ENCODE measurements at regions not wholly inside any gene's neighbourhood (a gene's known extent, or its start where the extent isn't known, plus 50 kb on each side); places are given as distances from the start of the nearest gene placed in this dataset.
A peak's percentile ranks its signal among the peaks of the same experiment; 100 is the strongest.
"Not testable (repeated sequence)": the region's sequence is repeated elsewhere in the genome, so short reads cannot be mapped to it uniquely, and the experiment has no call there.

DNA sequence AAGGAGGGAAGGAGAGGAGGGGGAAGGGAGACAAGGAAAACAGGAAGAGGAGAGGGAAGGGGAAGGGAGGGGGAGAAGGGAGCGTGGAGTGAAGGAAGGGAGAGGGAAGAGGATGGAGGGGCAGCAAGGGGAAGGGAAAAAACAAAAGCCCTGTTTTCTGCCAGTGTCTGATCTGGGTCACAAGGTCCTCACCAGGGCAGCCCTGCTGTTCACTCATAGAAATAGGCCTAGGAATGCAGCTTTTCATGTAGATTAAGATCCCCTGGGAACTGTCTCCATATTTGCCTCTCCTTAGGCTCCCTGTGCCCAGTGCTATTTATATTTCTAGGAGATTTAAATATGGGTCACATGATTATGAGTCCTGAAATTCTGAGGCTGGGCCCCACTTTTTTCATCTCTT is 790.7 kb downstream of the TNS3 start:
- DNase-seq = no peak

DNA sequence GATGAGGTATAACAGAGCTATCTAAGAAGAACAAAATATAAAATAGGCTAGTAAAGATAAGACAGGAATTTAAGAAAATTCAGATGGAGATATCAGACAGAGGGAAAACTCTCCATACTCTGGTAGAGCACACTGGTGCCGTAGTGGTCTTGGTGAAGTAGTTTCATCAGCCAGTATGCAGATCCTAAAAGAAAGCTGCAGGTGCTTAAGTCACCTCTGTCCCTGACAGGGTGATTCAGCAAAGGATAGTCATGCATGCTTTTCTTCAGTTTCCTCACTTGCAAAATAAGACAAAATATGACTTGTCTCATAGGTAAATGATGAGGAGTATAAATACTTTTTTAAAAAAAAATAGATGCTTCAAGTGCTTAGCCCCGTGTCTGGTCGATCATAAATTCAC is 794.9 kb downstream of the TNS3 start:
- no peak for DNase-seq

DNA sequence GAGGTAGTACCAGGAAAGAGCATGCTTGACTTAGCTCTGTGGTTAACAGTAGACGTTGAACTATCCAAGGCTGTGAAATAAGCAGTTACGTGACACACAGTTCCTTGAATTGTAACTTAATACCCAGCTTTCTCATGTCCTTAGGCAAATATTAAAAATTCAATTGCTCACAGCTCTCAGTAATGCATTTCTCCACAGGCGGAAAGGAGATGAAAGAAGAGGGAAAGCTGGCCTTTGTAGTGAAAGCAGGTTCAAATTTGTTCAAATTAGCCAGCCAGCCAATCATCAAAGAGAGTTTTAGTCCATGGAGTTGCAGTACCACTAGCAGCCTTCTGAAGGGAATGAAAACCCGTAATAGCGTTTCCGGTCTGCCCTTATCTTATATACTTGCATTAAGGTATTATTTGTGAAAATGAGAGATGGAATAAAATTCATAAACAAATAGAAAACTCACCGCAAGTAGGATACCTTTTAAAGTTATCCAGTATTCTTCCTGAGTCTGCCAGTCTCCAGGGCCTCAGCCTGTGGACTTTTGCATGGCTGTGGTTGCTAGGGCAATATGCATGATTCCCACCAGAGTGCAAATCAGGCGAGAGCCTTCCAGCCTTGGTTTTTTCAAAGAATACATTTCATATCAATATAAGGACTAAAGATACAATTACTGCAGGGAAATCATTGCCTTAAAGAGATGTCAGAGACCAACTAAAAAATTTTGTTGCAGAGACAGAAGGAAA is 795.5 kb downstream of the TNS3 start:
- DNase-seq = no peak

DNA sequence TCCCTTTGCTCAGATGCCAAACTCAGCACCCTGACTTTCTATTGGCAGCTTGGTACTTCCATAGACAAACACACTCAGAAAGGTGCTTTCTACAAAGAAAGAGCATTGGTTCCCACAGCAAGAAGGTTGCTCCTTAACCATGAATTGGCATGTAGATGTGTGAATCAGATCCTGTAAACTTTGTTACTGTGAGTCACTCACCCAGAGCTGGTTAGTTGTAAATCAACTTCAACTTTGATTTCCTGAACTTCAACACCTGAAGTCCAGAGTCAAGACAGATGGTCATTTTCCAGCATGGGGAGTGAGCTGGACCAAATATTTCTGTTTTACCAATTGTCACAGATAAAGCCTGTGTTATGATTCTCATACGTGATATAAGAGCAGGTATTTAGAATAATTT is 797.2 kb downstream of the TNS3 start:
- DNase-seq = no peak

DNA sequence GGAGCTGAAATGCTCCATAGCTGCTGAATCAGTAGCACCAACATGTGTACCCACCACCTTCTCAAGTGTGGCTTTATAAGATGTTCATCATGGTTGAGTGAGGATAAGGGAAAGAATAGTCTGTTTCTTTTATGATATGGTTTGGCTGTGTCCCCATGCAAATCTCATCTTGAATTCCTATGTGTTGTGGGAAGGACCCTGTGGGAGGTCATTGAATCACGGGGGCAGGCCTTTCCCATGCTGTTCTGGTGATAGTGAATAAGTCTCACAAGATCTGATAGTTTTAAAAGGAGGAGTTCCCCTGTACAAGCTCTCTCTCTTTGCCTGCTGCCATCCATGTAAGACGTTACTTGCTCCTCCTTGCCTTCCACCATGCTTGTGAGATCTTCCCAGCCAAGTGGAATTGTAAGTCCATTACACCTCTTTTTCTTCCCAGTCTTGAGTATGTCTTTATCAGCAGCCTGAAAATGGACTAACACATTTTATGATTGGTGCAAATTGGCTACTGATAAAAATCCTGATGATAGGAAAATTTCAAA is 799.9 kb downstream of the TNS3 start:
- DNase-seq = no peak

DNA sequence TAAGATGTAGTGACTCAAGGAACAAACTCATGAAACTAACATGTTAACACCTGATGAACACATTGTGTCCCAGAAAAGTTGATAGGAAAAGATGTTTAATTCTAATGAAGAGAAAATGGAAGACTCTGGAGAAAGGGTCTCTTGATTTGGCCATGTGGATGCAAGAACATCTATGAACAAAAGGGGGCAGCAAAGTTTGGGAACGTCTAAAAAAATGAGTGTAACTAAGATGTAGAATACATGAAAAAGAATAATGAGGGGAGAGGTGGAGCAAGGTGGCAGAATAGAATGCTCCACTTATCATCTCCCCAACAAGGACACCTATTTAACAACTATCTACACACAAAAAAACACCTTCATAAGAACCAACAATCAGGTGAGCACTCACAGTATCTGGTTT is 805.1 kb downstream of the TNS3 start:
- DNase-seq = peak; percentile 13

DNA sequence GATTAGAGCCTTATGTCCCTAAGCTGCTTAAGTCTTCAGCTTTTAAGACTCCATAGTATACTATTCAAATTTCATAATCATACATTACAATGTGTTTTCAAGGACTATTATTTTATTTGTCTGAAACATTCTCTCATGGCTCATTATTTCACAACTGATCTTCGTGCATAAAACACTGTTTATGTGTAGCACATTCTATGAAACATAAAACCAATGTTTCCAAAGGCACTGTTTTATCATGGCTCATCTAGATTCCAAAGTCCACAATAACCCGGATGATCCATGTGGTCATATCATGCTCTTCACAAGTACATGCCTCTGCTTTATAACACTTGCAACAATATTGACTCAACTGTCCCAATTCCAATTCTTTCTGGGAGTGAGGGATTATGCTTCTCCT is 806.1 kb downstream of the TNS3 start:
- DNase-seq = no peak

DNA sequence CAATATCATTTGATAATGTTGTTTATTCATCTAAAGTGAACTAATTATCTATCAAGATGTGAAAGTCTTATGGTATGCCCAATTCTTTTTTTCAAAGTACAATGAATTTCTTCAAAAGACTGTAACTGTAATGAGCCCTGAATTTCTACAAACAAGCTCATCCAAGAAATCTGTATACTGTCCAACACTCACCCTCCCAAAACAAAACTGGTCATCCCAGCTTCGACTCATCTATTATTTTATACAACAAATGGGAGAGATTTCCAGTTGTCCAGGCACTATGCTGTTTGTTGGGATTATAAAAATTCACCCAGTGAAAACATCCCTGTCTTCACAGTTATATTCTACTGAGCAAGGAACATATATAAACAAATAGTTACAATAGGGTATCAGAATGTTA is 806.9 kb downstream of the TNS3 start:
- DNase-seq = no peak

DNA sequence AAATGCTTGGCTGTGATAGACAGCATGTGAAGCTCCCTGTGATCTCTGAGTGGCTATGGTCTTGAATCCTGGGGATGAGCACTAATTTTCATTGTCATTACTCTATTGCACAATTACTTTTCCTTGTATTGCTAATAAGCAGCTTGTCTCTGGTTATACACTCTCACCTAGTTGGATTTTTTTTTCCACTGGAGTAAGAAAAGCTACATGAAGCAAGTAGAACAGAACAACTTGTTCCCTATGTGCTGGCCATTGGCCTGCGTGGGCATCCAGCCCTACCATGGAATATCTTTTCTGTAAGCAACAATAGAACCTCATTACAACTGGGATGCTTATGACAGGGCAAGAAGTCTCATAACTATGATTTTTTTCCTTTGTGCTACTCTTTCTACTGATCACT is 807.4 kb downstream of the TNS3 start:
- DNase-seq = no peak

DNA sequence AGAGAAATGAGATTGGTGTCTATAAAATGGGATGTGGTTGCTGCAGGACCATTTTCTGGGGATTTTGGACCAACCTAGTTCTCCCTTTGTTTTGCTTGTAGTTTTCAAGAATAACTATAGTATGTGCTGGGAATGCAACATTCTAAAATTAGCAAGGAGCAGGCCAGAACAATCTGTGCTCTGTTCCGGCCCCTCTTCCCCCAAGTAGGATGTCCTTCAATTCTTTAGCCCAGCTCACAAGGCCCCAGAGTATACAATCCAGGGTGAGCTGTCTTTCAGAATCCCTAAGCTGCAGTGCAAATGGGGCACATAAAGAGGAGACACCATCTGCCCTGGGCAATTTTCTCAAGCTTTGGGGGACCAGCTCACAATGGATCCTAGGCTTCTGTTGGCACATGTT is 809.1 kb downstream of the TNS3 start:
- DNase-seq = no peak

DNA sequence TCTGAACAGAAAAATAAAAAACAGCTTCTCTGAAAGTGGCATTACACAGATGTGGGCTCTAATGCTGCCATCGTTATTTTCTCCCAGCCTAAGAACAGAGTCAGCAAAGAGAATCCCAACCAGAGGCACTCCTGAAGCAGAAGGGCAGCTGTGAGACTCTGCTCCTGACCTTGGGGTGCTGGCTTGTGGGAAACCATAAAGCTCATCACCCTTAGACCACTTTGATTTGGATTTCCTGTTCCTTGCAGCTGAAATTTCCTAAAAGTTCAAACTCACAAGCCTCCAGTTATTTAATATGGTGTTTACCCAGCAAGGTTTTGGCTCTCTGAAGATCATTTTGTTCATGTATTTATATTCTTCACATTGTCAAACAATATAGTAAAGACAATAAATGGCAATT is 814.8 kb downstream of the TNS3 start:
- DNase-seq = no peak

DNA sequence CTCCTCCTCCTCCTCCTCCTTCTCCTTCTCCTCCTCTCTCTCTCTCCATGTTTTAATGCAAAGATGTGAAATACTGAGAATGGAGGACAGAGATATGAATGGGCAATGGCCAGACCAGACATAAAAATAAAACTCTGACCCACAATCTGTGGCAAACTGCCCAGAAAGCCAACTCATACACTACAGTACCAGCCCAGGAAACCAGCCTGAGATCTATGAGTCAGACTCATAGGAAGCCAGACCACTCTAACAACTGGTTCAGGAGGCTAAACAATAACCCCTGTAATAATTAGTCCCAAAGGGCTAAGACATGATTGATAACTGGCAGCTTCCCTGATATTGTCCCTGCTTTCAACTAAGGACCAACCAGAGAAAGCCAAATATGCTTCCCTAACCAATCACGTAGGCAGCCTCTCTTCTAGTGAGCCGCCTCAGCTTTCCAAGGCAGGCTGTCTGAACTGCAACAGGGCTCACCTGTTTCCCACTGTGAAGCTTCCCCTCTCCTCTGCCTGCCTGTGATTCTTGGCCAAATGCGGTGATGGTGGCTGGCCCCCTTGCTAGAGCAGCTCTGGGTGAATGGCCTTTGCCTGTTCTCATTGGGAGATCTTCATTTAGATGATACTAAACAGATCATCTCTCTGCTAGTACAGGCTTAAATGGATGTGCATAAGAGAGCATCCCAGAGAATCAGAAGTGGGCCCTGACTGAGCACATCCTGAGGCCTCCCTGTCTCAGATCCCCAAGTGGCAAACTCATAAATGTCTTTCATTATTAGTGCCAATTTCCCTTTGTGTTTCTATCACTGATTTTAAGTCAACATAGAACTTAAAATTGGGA is 817.6 kb downstream of the TNS3 start:
- DNase-seq = no peak

DNA sequence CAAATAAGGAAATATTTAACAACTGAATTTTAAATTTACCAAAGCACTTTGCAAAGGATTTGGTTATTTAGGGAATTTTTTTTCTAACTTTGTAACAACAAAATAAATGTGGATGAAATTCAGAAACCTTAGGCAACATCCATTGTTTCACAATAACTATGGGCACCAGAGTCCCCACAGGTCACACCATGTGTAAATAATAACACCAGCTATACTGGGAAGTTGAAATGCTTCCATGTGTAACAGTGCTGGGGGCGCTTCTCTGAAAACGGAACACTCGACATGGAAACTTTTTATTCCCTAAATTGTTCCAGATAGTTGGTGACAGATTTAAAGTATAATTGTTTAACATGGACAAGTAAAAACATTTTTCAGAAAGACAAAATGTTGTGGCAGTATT is 818.6 kb downstream of the TNS3 start:
- DNase-seq = no peak

DNA sequence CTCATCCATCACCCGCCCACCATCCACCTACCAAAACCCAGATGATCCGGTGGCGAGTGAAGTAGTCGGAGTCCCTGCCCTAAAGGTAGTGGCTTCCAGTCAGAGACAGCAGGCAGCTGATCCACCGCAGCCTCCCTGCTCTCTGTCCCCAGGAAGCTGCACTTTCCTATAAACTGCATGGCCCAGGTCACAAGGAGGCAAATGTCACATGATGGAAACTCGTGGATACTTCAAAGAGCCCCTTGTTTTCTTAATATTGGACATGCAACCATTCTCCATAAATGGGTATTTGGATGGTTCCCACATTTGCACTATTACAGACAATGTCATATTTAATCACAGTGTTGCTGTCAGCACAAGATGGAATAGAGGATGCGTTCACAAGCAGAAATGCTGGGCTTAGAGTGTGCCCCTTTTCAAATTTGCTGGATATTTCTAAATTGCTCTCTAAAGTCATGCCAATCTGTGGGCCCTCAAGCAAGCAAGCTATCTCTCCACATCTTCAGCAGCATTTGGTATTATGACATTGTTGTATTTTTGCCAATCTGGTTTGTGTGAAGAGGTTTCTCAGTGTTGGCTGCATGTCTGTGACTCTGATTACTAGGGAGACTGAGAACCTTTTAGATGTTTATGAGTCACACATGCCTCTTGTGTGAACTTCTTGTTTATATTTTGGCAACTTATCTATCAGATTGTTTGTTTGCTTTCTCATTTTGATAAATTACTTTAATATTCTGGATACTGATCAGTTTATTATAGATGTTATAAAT is 822.0 kb downstream of the TNS3 start:
- no peak for DNase-seq

DNA sequence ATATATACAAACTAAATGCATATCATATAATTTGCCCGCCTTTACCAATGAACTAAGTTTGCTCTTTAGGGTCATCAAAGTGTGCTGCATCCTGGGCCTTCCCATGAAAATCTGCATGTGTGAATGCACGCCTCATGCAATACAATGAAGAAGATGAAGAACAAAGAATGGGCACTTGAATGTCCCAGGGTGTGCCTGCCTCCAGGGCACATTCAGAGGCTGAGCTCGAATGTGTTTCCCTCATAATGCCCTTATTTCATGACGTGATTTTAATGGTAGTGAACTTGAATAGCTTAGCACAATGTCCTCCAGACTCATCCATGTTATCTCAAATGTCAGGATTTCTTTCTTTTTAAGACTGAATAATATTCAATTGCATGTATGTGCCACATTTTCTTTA is 824.9 kb downstream of the TNS3 start:
- DNase-seq = no peak

DNA sequence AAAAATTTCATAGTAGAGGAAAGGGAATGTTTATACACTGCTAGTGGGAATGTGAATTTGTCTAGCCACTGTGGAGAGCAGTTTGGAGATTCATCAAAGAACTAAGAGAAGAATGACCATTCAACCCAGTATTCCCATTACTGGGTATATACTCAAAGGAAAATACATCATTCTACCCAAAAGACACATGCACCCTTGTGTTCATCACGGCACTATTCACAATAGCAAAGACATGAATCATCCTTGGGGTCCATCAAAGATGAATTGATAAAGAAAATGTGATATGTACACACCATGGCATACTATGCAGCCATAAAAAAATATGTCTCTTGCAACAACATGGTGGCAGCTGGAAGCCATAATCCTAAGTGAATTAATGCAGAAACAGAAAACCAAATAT is 825.7 kb downstream of the TNS3 start:
- DNase-seq = no peak

DNA sequence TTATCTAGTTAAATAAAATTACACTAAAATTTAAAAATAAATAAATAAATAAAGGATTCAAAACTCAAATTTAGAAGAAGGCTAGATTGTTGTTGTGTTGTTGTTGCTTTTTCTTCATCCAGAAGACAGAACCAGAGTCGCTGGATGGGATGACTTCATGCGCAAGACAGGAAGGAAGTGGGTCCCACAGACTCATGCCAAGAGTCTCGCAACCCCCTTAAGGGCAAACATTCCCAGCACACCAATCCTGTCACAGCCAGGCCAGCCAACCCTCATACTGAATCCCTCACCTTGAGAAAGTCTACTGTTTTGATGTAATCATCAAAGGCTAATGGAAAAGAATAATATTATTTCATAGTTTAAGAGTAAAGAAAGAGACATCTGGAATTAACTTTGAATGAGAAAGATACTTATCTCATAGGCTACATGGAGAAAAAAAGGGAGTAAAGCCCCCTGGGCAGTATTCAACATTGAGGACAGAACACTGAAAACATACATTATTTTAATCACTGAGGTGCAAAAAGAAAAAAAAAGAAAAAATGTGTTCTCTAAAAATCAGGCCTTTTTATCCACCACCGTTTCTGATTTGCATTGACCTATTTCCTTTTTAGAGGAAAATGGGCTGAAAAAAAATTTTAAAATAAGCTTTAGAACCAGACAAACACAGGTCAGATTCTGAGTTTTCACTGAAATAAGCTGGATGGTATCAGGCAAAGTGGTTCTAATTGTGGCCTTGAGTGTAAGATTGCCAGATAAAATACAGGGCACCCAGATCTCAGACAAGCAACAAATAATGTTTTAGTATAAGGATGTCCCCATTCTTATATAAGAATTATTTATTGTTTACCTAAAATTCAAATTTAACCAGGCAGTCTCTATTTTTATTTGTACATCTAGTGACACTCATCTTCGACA is 826.5 kb downstream of the TNS3 start:
- DNase-seq = no peak

DNA sequence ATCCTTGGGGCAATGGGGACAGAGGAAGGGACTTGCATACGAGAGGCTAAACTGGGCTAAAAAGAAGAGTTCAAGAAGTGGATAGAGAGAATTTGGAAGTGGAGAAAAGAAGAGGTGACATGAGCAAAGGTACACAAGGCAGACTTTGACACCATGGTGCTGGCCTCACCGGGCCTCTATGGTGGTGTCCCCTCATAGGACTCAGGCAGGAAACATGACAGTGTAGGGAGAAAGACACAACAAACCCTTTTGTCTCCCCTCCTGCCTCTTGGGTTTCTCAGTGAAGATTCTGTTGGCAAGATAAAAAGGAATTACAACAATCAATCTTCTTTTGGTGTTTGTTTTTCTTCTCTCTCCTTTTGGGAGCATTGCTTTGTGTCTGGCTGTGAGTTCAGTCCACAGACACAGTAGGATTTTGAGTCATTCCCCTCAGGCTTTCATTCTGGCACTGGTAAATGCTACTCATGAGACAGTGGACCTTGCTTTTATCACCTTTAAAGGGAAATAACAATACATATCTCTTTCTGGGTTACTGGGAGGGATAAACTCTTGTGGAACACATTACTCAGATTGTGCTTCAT is 827.7 kb downstream of the TNS3 start:
- no peak for DNase-seq

DNA sequence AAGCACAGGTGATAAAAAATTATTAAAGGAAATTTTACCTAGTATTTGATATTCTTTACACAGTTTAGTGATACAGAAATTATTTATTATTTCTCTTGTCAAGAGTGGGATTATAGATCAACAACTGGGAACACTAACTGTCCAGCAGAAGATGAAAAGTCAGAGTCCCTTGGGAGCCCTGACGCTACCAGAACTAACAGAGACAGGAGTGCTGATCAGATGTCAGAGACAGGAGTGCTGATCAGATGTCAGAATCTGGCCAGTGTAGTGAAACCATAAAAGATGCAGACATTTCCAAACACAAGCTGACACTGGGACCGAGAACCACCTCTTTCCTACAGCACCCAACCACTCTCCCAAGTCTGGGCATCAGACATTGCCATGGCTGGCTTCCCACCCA is 828.2 kb downstream of the TNS3 start:
- no peak for DNase-seq

DNA sequence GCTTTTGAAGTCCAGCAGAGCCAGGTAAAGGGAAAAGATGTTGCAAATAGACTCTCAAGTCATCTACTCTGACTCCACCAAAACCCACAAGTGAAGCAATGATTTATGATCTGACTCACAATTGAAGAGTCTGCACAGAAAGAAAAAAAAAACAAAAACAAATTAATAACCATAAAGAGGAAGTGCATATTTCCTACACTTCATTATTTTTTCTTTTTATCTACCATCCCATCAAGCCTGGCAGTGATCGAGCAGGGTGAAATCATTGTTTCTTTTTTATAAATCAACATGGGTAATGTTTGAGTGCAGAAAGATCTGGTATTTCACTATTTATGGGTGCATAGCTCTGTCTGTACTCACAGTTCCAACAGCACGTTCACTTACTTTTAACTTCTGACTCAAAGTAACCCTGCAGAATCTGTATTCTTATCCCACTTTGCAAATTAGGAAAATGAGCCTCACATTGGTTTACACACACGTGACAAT is 829.0 kb downstream of the TNS3 start:
- no peak for DNase-seq

DNA sequence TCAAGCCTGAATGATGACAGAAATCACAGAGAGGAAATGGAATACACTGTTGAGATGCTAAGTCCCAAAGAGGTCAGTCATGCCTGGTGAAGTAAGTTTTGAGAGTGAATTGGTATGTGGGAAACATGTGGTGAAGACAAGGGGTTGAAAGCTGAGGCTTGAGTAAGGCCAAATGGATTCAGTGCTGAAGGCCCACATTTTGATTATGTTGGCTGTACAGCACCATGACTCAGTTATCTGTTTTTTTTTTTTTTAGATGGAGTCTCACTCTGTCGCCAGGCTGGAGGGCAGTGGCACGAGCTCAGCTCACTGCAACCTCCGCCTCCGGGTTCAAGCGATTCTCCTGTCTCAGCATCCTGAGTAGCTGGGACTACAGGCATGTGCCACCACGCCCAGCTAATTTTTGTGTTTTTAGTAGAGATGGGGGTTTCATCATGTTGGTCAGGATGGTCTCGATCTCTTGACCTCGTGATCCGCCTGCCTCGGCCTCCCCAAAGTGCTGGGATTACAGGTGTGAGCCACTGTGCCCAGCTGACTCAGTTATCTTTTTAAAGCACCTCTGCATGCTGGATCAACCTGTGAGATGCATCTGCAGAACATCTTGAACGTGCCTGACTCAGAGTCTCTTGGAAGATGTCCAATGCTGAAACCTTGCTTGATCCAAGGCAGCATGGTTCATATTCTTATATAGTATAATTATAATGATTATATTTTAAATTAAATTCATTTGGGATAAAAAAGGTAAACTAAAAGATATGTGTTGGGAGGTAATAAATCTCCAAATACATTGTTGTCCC is 829.8 kb downstream of the TNS3 start:
- DNase-seq = not testable (repeated sequence)
